HG02970 (cell line): ENCODE measurements at regions not wholly inside any gene's neighbourhood (a gene's known extent, or its start where the extent isn't known, plus 50 kb on each side); places are given as distances from the start of the nearest gene placed in this dataset.

Experiments
- ATAC-seq: cut with Tn5 transposase; IDR thresholded peaks from one replicate; pipeline ENCODE4 v1.9.1; 2021; ENCODE audit warnings: mild to moderate bottlenecking, moderate library complexity, moderate number of reproducible peaks; ENCODE audit not compliant: unreplicated experiment, low FRiP score

DNA sequence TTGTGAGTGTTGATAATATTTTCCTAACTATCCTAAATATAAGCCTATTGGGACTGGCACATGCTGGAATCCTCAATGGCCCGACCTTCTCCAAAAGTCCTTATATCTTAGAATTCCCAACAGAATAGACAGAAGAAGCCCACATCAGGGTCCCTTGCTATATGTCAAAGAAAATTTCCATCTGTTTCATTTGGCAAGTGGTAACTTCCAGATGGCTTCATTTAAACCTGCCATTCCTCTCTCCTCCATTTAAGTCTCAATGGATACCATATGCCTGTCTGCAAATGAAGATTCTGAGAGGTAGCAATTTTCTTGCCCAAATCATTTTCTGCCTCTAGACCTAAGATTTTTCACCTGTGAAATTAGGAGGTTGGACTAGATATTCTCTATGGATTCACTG, 73.1 kb upstream of the KCNA4 start:
- no peak for ATAC-seq

DNA sequence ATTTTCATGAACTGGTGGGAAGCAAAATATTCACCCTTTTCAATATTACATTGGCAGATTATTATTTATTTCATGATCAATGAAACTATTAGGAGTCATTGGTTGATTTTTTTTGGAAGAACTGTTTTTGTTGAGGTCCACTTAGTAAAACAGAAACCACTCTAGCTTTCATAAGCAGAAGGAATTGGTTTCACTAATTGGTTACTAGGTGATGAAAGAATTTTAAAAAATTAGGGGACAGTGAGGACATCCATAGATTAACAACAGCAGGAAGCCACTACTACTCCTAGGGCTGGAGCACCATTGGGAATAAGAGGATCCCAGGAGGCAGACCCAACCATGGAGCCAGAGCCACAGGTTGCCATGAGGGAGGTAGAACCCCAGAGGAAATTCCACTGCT, 74.4 kb upstream of the KCNA4 start:
- ATAC-seq, result peak; percentile 33

DNA sequence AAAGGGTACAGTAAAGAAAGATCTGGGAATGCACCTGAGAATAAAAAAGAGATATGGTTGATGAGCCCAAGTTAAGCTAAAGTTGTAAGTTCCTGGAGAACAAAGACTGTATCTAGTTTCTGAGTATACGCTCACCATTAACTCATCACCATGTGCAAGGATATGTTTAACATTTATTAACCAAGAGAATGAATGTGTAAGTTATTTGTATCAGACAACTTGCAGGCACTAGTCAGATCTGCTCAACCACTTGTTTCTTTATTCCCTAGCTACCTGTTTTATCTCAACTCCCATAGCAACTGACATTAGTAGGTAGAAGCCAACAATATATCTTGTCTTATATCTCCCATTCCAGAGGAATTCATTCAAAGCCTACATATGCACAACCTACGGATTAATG, 74.9 kb upstream of the KCNA4 start:
- ATAC-seq, result peak; percentile 56

DNA sequence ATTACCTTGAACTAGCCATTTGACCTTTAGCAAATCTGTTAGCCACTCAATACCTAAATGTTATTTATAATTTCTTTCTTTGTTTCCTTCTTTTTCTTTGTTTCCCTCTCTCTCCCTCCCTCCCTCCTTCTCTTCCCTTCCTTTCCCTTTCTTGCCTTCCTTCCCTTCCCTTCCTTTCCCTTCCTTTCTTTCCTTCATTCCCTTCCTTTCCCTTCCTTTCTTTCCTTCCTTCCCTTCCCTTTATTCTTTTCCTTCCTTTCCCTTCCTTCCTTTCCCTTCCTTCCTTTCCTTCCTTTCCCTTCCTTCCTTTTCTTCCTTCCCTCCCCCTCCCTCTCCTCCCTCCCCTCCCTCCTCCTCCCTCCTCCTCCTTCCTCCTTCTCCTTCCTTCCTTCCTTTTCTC, 75.7 kb upstream of the KCNA4 start:
- no peak for ATAC-seq

DNA sequence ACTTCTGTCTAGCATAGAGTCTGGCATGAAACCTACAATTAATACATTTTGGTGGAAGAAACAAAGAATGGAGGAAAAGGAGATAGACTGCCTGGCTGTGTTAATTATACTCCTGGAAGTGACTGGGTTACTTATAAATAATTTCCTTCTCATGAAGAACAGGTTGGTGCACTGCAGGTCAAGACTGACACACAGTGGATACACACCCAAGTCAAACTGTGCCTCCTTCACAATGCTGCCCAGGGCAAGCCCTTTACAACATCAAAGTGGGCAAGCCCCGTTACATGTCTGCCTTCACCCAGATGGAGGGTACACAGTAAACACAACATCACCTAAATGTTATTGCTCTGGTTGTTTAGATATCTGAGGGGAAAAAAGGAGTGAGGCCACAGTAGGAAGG, 83.7 kb upstream of the KCNA4 start:
- ATAC-seq, result no peak

DNA sequence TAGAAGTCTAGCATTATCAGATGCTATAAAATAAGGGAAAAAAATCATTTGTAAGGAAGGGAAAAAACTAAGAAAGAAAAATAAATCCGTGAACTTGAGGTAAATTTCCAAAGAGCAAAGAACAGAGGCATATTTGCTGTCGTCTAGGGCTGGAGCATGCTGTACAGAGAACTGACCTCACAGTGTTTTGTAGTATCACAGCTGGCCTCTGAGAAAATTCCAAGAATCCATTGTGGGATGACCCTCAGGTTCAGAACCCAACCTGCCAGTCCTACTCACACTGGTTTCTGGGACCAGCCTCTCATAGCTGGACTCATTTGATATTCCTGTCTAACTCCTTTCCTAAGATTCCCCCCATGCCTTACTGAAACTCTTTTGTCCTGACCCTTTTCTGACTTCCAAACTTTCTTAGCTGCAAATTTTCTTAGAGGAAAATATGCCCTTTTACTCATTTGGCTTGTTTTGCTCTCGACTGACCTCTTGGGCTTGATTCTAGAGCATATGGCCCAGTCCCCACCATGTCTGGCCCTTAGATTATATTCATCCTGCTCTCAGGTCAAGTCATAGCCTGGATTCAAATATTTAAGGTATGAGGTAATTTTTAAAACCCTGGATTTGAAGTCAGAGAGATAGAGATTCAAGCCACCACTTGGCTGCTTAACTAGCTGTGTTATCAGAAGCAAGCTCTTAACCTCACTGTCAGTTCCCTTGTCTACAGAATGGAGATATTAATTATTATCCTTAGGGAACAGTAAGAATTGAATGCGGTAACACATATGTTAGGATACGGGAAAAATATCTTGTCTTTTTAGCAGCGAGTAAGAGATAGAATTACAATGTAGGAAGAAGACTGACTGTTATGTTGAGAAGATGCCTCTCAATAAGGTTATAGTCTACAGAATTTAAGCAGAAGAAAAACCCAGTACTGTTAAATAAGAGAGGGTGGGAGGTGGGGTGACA, 89.7 kb upstream of the KCNA4 start:
- ATAC-seq, result no peak

DNA sequence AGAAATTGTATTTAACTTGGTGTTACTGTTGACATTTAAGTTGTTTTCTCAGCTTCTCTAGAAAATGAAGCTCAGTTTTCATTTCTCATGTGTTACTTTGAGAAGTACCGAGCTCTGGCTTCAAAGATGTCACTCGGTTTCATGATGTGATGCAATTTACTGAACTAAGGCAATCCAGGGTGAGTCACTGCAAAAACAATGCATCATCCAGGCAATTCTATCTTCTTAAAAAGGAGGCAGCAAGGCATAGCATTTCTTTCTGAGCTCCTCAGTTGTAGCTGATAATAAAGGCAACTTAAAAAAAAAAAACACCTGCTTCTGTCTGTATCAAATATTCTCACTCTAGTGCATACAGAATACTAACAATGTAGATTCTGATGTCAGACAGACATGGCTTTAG, 91.1 kb upstream of the KCNA4 start:
- ATAC-seq, result no peak

DNA sequence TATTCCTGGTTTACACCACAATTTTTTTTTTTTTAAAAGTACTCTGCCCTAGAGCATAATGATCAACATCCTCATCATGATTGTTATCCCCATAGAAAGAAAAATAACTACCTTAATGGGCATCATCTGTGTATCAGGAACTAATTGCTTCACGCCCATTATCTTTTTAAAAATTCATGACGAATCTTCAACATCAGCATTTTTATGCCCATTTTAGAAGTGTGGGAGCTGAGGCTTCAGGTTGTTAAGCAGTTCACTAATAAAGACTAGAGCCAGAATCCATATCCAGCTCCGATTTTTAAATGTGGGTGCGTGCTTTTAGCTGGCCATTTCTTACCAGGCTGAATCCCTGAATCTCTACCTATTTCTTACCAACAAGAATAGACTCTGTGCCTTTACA, 92.9 kb upstream of the KCNA4 start:
- ATAC-seq, result no peak

DNA sequence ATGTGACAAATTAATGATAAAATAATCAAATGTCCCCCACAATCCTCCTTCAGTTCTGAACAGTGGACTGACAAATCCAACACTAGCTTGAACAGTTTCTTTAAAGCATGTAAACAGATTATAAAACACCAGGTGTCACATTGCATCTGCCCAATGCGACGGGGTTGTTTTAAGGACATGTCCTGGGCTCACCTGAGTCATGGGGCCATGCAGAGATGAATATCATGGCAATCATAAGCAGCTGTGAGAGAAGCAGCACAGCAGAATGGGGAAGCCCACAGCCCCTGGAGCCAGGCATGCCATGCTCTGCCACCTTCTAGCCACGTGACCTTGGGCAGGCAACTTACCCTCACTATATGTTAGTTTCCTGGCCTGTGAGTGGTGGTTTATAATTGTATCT, 93.9 kb upstream of the KCNA4 start:
- no peak for ATAC-seq

DNA sequence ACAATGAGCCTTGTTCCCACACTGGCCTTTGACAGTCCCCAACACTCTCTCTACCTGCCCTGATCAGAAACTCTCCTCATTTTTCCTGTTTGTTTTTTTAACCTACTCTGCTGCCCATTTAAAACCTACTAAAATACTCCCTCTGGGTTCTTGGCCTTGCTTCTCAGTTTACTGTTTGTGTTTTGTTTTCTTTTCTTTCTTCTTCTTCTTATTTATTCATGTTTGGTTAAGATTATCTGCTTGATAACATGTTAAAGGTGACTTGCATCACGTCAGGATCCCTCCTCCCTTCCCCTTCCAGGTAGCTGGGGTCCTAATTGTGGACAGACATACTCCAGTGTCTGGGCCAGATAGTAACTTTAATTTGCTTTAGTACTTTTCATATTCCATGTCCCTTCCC, 95.0 kb upstream of the KCNA4 start:
- ATAC-seq, result no peak

DNA sequence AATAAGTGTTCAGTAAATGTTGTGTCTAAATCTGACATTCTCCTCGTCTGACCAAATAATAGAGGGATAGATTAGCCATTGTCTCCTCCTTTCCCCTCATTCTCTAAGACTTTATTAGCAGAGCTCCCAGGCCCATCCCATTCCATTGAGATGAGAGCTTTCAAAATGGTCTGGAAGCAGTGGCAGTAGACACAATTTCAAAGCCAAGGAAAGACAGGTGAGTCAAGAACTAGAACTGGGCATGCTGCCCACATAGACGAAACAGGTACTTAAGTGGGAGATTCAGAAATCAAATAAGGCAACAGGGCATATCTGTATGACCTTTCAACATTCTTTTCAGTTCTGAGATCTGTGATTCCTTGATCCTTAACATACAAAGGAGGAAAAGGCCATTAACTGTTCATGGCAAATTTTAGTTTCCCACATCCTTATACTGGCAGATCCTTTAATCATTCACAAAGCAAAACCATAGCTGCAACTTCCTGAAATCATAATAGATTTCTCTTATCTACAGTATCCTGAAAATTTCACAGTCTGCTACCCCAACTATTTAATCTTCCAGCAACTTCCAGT, 96.6 kb upstream of the KCNA4 start:
- ATAC-seq, result no peak

DNA sequence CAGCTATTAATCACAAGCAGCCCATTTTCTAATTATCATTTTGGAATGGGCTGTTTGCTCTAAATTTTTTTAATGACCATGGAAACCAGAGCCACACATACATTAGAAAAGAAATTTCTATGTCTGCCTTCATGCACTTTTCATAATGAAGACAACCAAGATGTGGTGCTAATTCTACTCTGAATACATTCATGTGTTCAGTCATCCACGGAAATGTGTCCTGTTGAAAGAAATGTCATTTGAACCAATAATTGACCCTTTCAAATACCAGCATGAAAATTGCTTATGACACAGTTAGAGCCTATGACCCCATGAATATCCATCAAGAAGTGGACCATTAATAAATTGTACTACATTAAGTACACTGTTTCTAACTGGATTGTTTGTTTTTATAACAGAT, 99.7 kb upstream of the KCNA4 start:
- ATAC-seq, result no peak

DNA sequence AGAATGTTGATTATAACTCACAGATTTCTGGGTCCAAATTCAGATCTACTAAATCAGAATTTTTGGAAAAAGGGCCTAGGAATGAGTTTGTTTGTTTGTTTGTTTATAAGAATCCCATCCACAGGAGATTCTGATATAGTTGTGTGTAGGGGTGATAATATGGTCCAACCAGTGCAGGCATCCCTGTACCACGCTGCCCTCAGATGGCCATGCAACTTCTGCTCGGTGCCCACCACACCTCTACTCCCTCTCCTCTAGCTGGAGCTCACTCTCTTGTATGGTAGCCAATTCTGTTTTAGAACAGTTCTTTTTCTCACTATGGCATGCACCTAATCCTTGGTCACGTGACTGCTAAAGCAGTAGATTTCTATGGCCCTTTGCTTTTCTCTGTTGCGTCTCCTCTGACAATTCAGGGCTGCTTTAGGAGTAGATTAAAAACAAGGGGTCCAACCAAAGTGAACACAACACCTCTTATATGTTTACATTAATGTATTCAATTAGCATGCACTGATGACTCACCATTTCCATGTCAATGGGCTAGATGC, 103.3 kb upstream of the KCNA4 start:
- no peak for ATAC-seq

DNA sequence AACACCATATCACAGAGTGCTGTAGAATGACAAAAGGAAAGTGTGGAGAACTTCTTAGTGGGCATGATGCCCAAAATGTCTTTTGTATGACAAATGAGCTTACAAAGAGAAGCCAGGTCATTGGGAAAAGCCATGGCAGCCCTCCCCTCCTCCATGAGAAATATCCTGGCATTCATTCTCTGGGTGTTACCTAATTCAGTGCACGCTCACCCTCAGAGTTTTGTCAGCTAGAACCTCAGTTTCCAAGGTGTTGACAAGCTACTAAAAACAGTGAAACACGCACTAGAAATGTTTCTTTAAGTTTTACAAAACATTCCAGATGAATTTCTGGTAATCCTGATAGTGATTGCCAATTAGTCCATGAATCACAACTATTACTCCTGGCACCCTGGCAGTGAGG, 105.4 kb upstream of the FSHB start:
- ATAC-seq, result no peak

DNA sequence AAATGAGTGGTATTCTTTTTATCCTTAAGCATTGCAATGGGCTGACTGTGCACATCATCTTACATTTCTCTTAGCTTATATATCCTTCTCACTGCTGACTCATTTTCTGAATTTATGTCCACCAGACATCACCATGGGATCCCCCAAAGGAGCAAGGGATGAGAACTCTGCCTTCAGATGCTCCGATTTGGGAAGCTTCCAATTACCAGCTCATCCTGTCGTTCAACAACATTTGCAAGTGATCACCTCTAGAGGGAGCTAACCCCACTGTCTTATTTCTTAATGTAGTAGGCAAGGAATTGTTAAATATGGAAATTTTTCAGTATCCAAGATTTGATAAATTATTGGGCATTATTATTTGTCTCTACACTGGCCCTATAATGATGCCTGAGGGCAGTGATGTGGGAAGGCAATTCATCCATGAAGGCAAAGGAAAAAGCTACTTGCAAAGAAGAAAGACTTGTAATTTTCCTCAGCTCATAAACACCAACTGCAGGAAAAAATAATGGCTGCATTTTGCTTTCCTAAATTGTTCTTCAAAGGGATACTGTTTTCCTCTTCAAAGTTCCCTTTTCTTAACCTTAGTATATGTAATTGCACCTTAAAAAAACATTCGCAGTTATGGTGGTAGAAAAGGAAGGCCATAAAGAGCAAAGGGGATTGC, 102.4 kb upstream of the FSHB start:
- no peak for ATAC-seq

DNA sequence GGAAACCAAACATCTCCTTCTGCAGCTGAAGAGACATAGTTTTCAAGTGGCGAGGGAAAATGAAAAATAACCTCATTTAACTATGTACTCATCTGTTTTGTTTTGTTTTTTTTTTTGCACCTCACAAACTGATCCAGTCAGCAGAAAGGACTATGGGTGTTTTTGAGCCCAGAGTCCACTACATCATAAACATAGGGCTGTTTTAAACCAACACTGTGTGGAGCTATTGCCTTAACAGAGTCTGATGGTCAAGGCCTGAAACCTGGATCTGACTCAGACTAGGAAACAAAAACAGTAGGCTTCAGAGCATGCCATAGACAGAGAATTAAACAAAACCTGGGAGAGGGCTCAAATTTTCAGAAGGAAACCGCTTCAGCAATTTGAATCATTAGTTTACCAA, 99.3 kb upstream of the FSHB start:
- no peak for ATAC-seq

DNA sequence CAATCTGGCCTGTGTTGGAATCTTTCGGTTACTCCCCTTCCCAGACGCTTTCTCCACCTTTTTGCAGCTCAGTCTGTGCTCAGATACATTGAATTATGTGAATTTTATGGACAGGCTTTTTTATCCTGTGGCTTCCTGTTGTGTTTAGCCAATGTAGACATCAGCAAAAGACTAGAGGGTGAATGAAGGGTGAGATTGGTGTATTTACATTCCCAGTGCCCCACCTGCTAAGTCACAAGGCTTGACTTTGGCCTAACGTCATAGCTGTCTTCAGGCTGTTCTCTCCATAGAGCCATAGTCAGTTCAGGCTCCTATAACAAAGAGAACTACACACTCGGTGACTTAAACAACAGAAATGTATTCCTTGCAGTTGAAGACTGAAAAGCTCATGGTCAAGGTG, 97.5 kb upstream of the FSHB start:
- no peak for ATAC-seq

DNA sequence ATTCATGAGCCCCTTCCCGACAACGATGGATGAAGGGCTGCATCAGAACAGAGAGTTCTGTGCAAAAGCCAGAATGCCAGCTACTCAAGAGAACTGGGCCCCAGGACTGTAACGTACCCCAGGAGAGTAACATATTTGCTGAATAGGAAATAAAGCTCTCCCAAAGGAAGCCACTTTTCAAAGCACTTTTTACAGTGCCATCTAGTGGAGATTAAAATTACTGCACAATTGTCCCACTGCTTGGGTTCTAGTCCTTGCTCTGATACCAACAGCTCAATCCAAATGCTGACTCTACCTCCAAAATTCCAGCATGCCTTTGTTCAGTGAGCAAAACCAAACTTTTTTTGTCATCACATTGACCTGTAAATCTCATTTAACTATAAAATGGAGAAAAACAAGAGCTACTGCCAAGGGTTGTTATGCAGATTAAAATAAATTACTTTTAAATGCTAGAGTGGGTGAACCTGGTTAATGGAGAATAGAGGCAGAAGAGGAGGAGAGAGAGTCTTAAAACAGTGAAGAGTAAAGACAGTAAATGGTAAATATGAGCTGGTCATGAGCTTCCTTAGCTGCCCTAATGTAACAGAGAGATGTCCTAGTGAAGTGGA, 87.6 kb upstream of the FSHB start:
- ATAC-seq, result no peak

DNA sequence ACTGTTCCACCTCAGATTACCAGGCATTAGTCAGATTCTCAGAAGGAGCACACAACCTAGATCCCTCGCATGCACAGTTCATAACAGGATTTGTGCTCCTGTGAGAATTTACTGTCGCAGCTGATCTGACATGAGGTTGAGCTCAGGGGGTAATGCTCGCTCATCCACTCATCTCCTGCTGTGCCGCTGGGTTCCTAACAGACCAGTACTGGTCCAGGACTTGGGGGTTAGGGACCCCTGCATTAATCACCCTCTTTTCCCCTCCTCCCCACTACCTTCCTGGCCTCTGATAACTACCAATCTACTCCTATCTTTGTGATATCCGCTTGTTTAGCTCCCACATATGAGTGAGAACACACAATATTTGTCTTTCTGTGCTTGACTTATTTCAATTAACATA, 83.5 kb upstream of the FSHB start:
- ATAC-seq, result no peak

DNA sequence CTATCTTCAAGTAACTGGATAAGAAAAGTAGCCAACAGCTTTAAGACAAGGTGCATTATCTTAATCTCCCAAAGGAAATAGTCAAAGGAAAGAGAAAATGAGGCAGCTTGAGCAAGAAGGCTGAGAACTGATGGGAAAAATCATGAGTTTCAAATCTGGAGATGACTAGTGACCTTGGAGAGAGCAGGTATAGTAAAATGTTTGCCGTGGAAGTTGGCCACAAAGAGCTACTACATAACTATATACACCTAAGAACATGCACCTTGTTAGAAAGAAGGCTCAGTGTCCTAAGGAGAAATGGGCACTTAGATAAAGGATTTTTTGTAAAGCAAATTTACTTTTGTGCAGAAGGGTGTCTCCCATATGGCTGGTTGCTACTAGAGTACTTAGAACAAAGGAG, 80.8 kb upstream of the FSHB start:
- ATAC-seq, result no peak

DNA sequence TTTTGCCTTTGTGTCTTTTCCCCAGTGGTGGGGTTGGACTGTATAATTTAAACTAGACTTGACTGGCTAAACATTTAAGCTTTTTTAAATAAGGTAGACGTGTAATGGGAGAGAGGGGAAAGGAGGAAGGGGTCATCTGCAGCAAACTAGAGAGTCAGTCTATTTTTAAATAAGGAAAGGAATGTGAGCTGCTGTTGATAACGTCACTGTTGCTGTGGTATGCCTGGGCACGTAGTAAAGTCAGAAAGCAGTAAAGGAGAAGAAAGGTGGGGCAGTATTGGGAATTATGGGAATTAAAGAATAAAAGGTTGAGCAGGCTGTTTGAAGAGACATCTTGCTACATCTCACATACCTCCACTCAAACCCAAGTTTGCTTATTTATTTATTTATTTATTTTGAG, 80.4 kb upstream of the FSHB start:
- no peak for ATAC-seq
